ENCODE measurements at regions not wholly inside any gene's neighbourhood (a gene's known extent, or its start where the extent isn't known, plus 50 kb on each side); places are given as distances from the start of the nearest gene placed in this dataset.
"Not testable (repeated sequence)": the region's sequence is repeated elsewhere in the genome, so short reads cannot be mapped to it uniquely, and the experiment has no call there.

GRCh38 chr17:51347851-51348584, 87.7 kb downstream of the UTP18 start:
- no peak for DNase-seq

GRCh38 chr17:51351080-51351479, 90.7 kb downstream of the UTP18 start:
- no peak for DNase-seq

DNA sequence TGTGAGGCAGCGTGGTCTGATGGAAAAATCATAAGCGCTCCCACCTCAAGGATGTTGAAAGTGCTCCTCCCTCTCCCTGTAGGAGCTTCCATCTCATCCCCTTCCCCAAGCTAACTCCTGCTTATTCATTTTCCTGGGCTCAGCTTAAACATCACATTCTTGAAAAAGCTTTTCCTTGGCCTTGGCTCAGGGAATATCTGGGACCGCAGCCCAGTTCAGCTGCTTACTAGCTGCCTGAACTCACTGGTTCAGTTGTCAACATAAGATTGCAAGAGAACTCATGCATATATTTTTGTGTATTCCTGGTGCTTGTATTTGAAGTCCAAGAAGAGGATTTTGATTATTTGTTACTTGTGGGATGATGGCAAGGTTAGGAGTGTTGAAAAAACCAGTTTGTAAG, 91.5 kb downstream of the UTP18 start:
- DNase-seq = peak; percentile 9

- no peak for DNase-seq
Measured at GRCh38 chr17:51352798-51353197, 92.5 kb downstream of the UTP18 start.

DNA sequence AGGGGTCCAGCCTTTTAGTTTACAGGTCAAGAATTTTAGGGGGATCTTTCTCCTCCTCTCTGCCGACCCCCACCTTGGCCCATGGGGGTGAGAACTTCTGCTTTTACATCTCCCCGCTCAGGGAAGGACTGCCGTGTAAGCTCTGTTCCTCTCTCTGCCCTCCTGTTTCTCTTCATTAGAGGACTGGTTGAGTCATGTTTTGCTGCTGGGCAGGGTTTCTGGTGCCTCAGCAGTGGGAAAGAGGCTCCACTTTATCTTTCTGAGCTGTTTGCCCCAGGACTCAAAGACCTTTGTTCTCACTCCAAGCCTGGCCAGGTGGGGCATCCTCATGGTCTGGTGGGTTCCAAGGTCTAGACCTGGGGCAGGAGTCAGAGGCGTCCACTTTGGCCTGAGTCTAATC, 93.0 kb downstream of the UTP18 start:
- DNase-seq = no peak

DNA sequence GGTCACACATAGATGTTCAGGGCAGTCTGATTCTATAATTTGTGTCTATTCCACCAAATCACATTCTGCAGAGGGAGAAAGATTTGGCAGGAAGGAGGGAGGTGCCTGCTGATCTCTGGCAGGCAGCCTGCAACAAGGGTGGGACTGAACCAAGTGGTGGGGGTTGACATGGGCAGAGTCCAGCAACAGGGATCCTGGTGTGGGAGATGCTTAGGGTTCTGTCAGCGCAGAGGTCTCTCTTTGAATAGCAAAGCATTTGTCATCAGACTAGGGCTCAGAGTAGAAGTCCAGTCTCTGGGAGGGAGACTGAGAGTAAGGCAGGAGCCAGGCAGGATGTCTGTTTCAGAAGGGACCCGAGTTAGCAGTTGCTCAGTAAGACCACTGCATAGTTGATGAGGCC, 94.6 kb downstream of the UTP18 start:
- no peak for DNase-seq

DNA sequence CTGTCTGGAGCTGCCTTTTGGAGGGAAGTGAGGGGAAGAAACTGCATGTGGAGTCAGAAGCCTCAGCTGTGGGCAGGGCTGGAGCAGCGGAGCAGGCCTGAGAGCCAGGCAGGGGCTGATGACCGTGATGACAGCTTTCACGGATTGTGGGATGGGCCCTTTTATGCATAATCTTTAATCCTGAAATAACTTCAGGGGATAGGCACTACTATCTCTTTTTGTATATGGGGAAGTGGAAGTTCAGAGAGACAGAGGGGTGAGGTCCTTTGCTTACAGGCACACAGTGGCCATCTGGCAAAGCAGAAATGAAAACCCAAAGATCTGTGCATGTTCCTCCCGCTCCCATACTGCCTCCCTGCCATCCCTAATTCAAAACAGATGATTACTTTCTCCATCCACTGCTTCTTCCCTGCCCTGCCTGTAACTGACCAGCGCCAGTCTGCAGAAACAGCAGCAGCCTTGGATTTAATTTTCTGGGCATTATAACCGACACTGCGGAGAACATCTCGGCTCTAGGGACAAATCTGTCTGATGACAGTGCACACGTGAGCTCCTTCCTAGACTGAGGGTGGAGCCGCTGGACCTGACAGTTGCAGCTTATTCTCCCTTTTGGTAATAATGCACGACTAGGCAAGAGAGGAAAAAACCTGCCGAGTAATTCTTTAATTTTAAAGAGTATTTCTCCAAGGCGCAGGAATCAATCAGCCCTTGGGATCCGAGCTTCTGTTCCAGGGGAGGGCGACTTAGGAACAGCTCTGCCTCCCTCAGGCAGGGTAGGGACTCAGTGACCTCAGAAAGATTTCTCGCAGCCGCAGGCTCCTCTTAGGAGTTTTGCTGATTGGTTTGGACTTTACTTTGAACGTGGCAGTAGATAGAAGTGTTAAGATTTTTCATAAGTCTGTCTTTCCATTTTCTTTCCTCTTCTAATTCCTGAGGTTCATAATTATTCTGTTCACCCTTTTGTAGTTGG, 95.4 kb downstream of the UTP18 start:
- no peak for DNase-seq

DNA sequence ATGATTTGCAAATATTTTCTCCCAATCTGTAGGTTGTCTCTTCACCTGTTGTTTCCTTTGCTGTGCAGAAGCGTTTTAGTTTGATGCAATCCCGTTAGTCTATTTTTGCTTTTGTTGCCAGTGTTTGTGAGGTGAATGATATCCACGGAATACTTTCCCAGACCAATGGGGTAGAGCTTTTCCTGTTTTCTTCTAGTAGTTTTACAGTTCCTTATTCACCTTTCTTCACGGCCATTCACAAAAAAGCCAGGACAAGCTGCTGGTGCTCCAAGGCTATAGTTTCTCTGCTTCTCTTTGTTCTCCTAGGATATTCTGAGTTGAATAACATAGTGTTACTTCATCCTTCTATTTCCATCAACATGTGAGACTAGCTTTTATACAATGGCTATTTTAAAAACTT, 98.7 kb downstream of the UTP18 start:
- DNase-seq = no peak

DNA sequence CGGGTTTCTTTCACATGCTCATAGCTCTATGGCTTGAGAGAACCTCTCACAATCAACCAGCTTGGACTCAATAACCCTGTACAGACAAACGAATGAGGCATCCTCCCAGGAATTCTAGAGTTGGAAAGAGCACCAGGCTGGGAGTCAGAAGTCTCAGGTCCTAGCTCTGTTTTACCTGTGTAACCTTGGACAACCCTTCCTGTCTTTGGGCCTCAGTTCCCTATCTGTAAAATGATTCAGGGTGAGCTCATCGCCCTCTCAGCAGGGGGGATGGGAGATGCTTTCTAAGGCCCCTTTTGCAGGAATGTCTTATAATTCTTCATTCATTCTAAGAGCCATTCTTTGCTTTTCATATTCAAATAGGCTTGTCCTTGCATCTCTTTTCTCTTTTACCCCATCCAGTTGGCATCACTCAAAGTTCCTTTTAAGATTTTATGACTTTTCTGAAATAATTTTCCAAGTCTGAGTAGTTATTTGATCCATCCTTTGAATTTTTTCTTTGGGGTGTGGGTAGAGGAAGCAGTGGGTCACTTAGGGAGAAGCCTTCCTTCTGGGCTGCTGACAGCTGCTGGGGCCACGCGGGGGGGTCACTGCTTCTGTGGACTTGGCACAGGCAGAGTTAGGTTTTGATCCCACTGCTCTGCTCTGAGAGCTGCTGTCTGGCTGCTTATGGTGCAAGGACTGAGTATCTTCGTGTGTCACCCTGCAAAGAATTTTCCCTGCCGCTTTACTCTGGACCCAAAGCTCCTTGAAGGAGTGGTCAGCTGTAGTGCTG, 102.7 kb downstream of the UTP18 start:
- no peak for DNase-seq

DNA sequence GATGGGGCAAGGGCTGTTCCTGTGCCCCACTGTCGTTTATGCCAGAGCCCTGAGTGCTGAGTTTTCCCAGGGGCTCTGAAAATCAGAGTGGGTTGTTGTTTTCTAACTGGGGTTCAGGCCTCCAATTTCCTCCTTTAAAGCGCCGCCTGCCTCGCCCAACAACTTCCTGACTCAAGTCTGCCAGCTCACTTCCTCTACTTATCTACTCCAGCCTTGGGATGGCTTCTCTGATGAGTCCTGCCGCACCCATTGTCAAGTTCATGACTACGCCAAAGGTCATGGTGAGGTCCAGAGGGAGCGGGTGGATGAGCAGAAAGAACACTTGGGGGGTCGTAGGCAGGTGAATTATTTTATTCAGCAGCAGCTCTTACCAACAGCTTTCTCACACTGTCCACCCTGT, 104.7 kb downstream of the UTP18 start:
- no peak for DNase-seq

DNA sequence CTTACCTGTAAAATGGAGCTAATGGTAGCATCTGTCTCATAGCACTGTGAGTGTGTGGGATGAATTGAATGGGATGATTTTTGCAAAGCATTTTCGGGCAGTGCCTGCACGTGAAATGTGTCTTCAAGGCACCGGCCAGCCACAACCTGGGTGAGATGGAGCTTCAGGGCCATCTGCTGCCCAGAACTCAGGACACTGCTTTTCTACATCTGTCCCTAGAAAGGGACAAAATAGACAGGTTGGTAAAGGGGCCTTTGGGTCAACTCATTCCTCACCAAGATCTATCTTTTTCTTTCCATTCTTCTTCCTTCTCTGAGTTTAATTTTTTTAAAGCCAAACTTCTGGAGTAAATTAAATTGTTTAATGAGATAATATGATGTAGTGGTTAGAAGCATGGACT, 106.5 kb downstream of the UTP18 start:
- no peak for DNase-seq

DNA sequence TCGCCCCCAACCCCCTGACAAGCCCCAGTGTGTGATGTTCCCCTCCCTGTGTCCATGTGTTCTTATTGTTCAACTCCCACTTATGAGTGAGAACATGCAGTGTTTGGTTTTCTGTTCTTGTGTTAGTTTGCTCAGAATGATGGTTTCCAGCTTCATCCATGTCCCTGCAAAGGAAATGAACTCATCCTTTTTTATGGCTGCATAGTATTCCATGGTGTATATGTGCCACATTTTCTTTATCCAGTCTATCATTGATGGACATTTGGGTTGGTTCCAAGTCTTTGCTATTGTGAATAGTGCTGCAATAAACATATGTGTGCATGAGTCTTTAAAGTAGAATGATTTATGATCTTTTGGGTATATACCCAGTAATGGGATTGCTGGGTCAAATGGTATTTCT, 107.5 kb downstream of the UTP18 start:
- DNase-seq = not testable (repeated sequence)

DNA sequence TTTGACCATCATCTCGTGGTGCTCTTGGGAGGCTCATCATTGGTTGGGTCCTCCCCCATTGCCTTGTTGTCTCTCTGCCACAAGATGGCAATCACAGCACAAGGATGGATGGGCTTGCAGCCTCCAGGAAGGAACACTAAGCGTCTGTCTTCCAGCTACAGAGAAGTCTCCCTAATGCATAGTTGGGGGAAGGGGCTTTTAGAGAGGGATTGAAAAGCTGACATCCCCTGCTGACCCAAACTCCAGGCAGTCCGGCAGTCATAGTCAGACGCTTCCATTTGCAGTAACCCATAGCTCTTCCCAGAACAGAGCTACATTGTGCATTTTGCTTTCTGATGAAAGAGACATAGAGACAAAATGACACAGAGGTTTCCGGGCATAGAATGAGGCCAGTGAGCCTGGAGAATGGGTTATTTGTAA, 111.4 kb downstream of the UTP18 start:
- peak; percentile 52 for DNase-seq

DNA sequence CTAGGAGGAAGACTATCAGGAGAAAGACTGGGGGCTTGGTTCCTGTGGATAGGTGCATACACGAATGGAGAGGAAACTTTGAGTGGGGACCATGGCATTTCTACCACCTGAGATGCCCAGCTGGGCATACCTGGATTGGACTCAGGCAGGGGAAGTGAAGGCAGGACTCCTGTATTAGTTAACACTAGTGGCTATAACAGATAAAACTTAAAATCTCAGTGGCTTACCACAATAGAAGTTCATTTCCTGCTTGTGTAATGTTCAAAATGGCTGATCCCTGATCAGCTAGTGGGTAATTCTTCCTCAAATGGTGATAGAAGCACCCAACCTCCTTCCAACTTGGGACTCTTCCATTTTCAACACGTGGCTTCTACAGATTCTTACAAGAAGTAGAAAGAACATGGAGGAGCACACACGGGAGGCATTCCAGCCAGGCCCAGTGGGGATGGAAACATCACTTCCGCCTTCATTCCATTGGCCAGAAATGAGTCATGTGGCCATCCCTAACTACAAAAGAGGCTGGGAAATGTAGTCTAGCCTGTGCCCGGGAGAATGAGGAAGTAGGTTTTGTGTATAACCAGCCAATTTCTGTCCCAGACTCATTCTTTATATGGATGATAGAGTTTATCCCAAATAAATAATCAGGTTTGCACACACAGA, 112.1 kb downstream of the UTP18 start:
- peak; percentile 64 for DNase-seq

GRCh38 chr17:51373489-51374152, 113.3 kb downstream of the UTP18 start:
- DNase-seq = no peak

DNA sequence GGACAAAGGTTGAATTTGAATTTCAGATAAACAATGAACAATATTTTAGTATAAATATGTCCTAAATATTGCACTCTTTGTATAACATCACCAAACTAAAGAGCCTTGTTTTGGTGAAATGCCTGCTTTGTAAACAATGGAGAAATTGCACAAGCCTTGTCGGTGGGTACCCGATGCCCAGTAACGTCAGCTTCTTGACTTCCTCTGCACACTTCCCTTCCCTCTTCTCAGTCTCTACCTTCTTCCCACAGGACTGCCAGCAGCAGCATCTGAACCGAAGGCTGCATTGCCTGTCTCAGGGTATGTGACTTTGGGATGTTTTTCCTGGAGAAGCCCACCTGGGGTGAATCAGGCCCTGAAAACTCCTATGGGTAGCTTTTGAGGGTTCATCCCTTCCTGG, 113.9 kb downstream of the UTP18 start:
- no peak for DNase-seq

GRCh38 chr17:51375771-51376170, 115.4 kb downstream of the UTP18 start:
- DNase-seq = no peak

DNA sequence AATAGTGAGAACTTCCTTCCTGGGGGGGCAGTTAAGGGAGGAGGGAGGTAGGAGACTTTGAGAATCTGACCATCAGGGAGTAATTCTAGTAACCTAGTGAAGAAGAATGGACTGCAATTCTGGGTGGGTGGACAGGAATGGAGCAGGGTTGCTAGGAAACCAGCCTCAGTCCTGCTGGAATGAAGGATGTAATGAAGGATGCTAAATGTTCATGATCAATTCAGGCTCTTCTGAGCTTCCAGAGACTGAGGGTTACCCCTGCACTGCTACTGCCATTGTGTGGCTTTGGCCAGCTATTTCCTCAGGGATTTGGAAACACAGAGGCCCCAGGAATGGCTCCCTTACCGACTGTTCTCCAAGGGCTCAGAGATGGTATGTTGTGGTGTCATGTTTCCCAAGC, 116.4 kb downstream of the UTP18 start:
- no peak for DNase-seq

GRCh38 chr17:51381262-51381661, 120.9 kb downstream of the UTP18 start:
- no peak for DNase-seq

DNA sequence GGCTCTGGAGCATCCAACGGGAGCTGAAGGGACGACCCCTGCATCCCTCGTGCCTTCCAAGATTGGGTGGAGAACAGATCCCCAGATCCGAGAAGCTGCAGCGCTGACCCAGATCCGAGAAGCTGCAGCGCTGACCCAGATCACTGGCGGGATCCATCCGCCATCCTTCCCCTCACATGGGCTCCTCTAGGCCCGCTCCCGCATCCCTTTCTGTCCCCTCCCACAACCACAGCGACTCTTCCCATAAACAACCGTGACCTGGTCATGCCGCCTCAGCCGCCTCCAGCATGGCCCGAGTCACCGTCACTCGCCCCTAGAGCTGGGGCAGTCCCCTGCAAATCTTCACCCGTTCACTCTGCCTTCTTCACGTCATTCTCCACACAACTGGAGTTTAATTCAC, 124.9 kb downstream of the UTP18 start:
- no peak for DNase-seq

DNA sequence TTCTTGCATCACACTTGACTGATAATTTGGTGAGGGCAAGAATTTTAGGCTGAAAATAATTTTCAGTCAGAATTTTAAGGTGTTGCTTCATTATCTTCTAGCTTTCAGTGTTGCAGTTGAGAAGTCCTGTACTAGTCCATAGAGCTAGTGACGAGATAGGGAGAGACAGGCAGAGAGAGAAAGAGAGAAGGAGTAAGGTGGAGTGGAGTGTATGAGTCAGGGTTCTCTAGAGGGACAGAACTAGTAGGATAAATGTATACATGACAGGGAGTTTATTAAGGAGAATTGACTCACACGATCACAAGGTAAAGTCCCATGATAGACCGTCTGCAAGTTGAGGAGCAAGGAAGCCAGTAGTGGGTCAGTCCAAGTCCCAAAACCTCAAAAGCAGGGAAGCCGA, 127.2 kb downstream of the UTP18 start:
- no peak for DNase-seq

DNA sequence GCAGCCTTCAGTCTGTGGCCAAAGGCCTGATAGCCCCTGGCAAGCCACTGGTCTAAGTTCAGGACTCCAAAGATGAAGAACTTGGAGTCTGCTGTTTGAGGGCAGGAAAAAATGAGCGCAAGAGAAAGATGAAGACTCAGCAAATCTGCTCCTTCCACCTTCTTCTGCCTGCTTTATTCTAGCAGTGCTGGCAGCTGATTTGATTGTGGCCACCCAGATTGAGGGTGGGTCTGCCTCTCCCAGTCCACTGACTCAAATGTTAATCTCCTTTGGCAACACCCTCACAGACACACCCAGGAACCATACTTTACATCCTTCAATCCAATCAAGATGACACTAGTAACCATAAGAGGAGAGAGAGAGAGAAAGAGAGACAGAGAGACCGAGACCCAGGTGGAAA, 127.6 kb downstream of the UTP18 start:
- DNase-seq = no peak
